ENCODE measurements at regions not wholly inside any gene's neighbourhood (a gene's known extent, or its start where the extent isn't known, plus 50 kb on each side); places are given as distances from the start of the nearest gene placed in this dataset.

DNA sequence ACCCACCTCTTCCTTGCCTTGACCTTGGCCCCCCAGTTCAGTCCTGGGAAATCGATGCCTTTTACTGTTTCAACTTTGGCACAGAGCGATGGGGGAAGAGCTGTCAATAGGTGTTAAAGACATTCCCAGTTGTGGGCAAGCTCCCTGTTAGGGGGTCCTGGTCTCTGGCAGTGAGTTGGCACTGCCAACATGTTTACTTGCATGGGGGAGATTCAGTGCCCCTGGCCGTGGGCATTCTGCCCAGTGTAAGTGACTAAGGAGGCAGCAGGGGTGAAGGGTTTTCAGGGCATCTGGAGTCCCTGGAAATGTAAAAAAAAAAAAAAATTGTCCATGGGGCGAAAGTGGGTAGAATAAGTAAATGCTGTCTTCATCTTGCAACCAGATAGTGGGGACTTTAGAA, 407.0 kb downstream of the PTPRU start:
- Histone ChIP-seq H3K27me3 (ENCODE audit: low read depth, low read length) (peaks cover 5% of the 10 kb centered on the region), H3K9me3 (ENCODE audit: control insufficient read depth in 1 of 2, low read length in 2 of 2) (no peaks in the 10 kb centered on the region), H3K27ac (ENCODE audit: low read length) (no peak overlapping the region), H3K4me3 (ENCODE audit: low read depth in 1 of 2, low read length in 2 of 2) (no peak overlapping the region), H3K36me3 (ENCODE audit: control insufficient read depth in 1 of 2, insufficient read depth in 2 of 2, low read length in 2 of 2) (no peaks in the 10 kb centered on the region), H3K4me1 (ENCODE audit: control insufficient read depth in 1 of 2, insufficient read depth in 2 of 2, low read length in 2 of 2) (no peaks in the 10 kb centered on the region)

DNA sequence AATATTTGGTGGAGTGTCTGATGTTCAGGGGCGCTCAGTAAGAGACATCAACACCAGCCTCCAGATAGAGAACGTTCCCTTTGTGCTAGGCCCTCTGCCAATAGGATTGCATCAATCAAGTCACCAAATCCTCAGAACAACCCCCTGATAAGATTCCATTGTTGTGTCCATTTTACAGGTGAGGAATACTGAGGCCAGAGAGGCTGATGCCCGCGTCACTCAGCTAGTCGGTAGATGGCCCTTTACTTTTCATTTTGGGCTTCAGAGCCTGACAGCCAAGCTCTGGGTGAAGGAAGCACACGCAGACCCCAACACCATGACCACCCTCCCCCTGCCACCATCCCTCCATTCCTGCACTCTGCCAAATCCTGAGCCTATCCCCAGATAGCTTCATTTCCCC, 406.2 kb downstream of the PTPRU start:
- H3K27ac ChIP-seq (ENCODE audit: low read length) = no peak overlapping the region
- no peaks in the 10 kb centered on the region for H3K36me3 ChIP-seq (ENCODE audit: control insufficient read depth in 1 of 2, insufficient read depth in 2 of 2, low read length in 2 of 2)
- H3K9me3 ChIP-seq (ENCODE audit: control insufficient read depth in 1 of 2, low read length in 2 of 2) = no peaks in the 10 kb centered on the region
- no peak overlapping the region for H3K4me3 ChIP-seq (ENCODE audit: low read depth in 1 of 2, low read length in 2 of 2)
- no peaks in the 10 kb centered on the region for H3K4me1 ChIP-seq (ENCODE audit: control insufficient read depth in 1 of 2, insufficient read depth in 2 of 2, low read length in 2 of 2)
- no peaks in the 10 kb centered on the region for H3K27me3 ChIP-seq (ENCODE audit: low read depth, low read length)

DNA sequence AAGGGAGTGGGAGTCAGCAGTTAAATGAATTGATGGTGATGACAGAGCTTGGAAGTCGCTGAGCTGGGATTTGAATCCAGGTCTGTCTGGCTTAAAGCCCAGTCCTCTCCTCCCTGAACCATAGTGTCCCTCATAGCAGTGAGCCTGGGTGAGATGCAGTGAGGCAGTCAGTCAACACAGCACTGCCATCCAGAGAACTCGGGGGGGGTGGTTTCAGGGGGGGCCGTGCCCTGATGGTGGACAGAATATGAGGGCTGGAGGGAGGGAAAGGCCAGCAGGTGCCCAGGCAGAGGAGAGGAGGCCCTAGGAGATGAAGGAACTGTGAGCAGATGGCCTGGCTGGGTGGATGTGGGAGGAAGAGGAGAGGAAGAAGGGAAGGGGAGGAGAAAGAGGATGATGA, 405.6 kb downstream of the PTPRU start:
- no peak overlapping the region for H3K27ac ChIP-seq (ENCODE audit: low read length)
- H3K9me3 ChIP-seq (ENCODE audit: control insufficient read depth in 1 of 2, low read length in 2 of 2) = no peaks in the 10 kb centered on the region
- no peaks in the 10 kb centered on the region for H3K36me3 ChIP-seq (ENCODE audit: control insufficient read depth in 1 of 2, insufficient read depth in 2 of 2, low read length in 2 of 2)
- no peaks in the 10 kb centered on the region for H3K4me1 ChIP-seq (ENCODE audit: control insufficient read depth in 1 of 2, insufficient read depth in 2 of 2, low read length in 2 of 2)
- no peaks in the 10 kb centered on the region for H3K27me3 ChIP-seq (ENCODE audit: low read depth, low read length)
- H3K4me3 ChIP-seq (ENCODE audit: low read depth in 1 of 2, low read length in 2 of 2) = no peak overlapping the region

DNA sequence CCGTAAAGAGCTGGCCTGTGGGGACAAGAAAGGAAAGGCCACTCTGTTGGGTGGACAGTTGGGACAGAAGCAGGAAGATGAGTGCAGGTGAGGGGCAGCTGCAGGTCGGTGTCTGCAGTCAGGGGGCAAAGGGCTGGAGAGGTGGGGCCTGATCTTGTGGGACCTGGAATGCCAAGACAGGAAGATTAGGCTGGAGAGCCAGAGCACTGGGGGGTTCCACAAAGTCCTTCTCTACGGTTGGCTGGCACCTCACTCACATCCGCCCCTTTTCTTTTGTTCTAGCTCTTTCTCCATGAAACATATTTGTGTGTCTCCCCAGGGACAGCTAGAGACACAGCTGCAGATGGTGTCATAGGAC, 404.1 kb downstream of the PTPRU start:
- Histone ChIP-seq H3K36me3 (ENCODE audit: control insufficient read depth in 1 of 2, insufficient read depth in 2 of 2, low read length in 2 of 2) (no peaks in the 10 kb centered on the region), H3K4me3 (ENCODE audit: low read depth in 1 of 2, low read length in 2 of 2) (no peak overlapping the region), H3K9me3 (ENCODE audit: control insufficient read depth in 1 of 2, low read length in 2 of 2) (no peaks in the 10 kb centered on the region), H3K27me3 (ENCODE audit: low read depth, low read length) (no peaks in the 10 kb centered on the region), H3K27ac (ENCODE audit: low read length) (no peak overlapping the region), H3K4me1 (ENCODE audit: control insufficient read depth in 1 of 2, insufficient read depth in 2 of 2, low read length in 2 of 2) (no peaks in the 10 kb centered on the region)

DNA sequence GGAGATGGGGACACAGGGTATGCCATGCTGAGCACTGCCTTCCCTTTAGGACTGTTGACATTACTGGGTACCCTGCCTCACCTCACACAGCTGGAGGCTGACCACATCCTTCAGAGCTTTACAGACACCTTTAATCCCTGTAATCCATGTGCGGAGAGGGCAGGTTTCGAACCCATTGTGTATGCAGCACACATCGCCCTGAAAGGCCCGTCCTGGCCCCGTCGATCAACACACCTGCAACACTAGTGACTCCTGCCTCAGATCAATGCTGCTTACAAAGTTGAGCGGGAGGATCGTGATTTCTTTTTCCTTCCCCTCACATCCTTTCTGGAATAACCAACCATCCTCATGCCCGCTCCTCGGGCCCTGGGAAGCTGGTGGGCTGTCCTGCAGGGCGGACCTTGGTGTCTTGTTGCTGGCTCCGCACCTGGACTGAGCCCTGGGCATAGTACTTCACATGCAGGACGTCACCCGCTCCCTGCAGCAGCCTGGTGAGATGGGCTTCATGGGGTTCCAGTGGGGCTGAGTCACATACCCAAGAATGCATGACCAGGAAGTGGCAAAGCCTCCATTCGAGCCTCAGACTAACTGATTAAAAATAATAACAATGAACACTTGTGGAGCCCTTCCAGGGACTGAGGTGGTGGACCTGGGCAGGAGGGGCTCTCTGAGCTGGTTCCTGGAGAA, 403.6 kb downstream of the PTPRU start:
- Histone ChIP-seq H3K4me3 (ENCODE audit: low read depth in 1 of 2, low read length in 2 of 2) (no peak overlapping the region), H3K4me1 (ENCODE audit: control insufficient read depth in 1 of 2, insufficient read depth in 2 of 2, low read length in 2 of 2) (no peaks in the 10 kb centered on the region), H3K36me3 (ENCODE audit: control insufficient read depth in 1 of 2, insufficient read depth in 2 of 2, low read length in 2 of 2) (no peaks in the 10 kb centered on the region), H3K27me3 (ENCODE audit: low read depth, low read length) (no peaks in the 10 kb centered on the region), H3K9me3 (ENCODE audit: control insufficient read depth in 1 of 2, low read length in 2 of 2) (no peaks in the 10 kb centered on the region), H3K27ac (ENCODE audit: low read length) (no peak overlapping the region)

DNA sequence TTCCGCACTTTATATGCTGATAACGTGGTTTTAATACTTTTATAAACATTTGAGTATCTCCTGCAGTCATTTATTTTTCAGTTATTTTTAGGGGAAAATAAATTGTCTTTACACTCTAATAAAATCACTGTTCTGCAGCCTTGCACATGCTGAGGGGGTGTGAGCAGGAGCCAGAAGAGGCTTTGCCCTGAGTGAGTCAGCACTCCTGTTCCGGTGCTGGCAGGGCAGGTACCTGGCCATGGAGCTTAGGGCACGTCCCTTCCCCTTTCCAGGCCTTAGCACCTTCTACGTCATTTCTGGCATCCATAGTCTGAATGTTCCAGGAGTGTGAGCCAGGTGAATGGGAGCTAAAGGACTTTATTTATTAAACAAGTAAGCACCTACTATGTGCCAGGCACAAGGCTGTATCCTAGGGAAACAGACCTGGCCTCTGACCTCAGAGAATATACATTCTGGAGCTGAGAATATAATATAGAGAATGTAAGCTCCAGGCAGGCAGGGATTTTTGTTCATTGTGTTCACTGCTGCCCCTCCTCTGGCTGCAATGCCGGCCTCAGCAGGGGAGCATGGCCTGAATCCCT, 402.9 kb downstream of the PTPRU start:
- Histone ChIP-seq H3K27ac (ENCODE audit: low read length) (no peak overlapping the region), H3K4me3 (ENCODE audit: low read depth in 1 of 2, low read length in 2 of 2) (no peak overlapping the region), H3K27me3 (ENCODE audit: low read depth, low read length) (no peaks in the 10 kb centered on the region), H3K9me3 (ENCODE audit: control insufficient read depth in 1 of 2, low read length in 2 of 2) (no peaks in the 10 kb centered on the region), H3K4me1 (ENCODE audit: control insufficient read depth in 1 of 2, insufficient read depth in 2 of 2, low read length in 2 of 2) (no peaks in the 10 kb centered on the region), H3K36me3 (ENCODE audit: control insufficient read depth in 1 of 2, insufficient read depth in 2 of 2, low read length in 2 of 2) (no peaks in the 10 kb centered on the region)

DNA sequence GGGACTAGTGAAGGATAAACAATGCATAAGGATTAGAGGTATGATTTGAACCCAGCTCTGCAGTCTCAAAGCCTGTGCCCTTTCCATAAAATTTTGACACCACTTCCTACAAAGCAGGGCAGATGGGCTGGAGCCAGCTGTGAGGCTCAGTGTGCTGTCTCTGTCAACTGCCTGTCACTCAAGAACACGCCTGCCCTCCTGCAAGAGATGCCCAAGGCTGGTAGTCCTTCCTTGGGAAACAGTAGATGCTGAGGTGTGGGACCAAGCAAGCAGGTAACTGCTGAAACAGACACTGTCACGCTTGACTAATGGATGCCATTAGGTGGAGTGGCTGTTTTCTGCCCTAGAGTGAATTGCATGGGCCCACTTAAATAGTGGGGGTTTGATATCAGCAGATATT, 402.0 kb downstream of the PTPRU start:
- H3K4me1 ChIP-seq (ENCODE audit: control insufficient read depth in 1 of 2, insufficient read depth in 2 of 2, low read length in 2 of 2) = peaks cover 0 to 4% of the 10 kb centered on the region in 2 donors
- H3K4me3 ChIP-seq (ENCODE audit: low read depth in 1 of 2, low read length in 2 of 2) = no peak overlapping the region
- no peaks in the 10 kb centered on the region for H3K27me3 ChIP-seq (ENCODE audit: low read depth, low read length)
- H3K9me3 ChIP-seq (ENCODE audit: control insufficient read depth in 1 of 2, low read length in 2 of 2) = no peaks in the 10 kb centered on the region
- no peak overlapping the region for H3K27ac ChIP-seq (ENCODE audit: low read length)
- H3K36me3 ChIP-seq (ENCODE audit: control insufficient read depth in 1 of 2, insufficient read depth in 2 of 2, low read length in 2 of 2) = no peaks in the 10 kb centered on the region

DNA sequence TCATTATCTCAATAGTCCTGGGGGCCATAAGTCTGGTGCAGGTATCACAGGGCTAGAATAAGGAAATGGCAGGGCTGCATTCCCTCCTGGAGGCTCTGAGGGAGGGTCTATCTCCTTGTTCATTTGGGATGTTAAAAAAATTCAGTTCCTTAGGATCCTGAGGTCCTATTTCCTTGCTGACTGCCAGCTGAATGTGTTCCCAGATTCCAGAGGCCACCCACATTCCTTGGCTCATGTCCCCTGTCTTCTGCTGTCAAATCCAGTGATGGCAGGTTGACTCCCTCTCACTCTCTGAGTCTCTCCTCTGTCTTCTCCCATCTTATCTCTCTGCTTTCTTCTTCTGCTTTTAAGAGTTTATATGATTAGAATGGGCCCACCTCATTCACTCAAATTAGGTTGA, 400.6 kb downstream of the PTPRU start:
- Histone ChIP-seq H3K9me3 (ENCODE audit: control insufficient read depth in 1 of 2, low read length in 2 of 2) (no peaks in the 10 kb centered on the region), H3K4me1 (ENCODE audit: control insufficient read depth in 1 of 2, insufficient read depth in 2 of 2, low read length in 2 of 2) (peaks cover 0 to 4% of the 10 kb centered on the region in 2 donors), H3K4me3 (ENCODE audit: low read depth in 1 of 2, low read length in 2 of 2) (no peak overlapping the region), H3K36me3 (ENCODE audit: control insufficient read depth in 1 of 2, insufficient read depth in 2 of 2, low read length in 2 of 2) (no peaks in the 10 kb centered on the region), H3K27ac (ENCODE audit: low read length) (no peak overlapping the region), H3K27me3 (ENCODE audit: low read depth, low read length) (no peaks in the 10 kb centered on the region)

DNA sequence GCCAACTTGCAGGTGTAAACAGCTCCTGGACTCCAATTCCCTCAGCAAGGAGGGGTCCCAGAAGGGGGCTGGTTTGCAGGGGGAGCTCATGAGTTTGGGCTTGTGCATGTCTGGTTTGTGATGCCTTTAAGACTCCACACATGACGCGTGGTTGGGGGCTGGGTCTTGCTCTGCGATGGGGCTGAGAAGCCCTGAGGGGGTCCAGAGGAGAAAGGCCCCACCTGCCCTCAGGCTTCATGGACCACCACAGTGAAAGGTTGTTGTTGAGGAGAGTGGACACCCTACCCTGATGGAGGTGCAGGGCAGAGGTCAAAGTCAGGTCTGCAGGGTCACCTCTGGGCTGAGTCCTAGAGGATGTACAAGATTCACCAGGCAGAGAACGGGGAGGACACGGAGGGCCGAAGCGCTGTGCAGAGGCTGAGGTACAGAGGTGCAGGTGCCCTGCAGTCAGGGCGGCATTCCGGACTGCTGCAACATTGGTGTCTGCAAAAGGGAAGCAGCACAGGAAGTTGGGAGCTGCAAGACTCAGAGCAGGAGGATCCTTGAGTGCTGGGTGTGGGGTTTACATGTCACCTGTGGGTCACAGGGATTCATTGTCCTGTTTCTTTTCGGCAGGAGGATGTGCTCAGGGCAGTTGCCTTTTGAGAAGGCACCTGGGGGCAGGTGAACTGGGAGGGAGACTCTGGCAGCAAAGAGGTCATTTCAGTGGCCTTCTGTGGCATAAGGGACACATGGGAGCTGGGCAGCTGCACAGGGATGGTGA, 399.4 kb downstream of the PTPRU start:
- Histone ChIP-seq H3K36me3 (ENCODE audit: control insufficient read depth in 1 of 2, insufficient read depth in 2 of 2, low read length in 2 of 2) (no peaks in the 10 kb centered on the region), H3K4me1 (ENCODE audit: control insufficient read depth in 1 of 2, insufficient read depth in 2 of 2, low read length in 2 of 2) (peaks cover 0 to 4% of the 10 kb centered on the region in 2 donors), H3K27me3 (ENCODE audit: low read depth, low read length) (no peaks in the 10 kb centered on the region), H3K4me3 (ENCODE audit: low read depth in 1 of 2, low read length in 2 of 2) (no peak overlapping the region), H3K27ac (ENCODE audit: low read length) (no peak overlapping the region), H3K9me3 (ENCODE audit: control insufficient read depth in 1 of 2, low read length in 2 of 2) (no peaks in the 10 kb centered on the region)

DNA sequence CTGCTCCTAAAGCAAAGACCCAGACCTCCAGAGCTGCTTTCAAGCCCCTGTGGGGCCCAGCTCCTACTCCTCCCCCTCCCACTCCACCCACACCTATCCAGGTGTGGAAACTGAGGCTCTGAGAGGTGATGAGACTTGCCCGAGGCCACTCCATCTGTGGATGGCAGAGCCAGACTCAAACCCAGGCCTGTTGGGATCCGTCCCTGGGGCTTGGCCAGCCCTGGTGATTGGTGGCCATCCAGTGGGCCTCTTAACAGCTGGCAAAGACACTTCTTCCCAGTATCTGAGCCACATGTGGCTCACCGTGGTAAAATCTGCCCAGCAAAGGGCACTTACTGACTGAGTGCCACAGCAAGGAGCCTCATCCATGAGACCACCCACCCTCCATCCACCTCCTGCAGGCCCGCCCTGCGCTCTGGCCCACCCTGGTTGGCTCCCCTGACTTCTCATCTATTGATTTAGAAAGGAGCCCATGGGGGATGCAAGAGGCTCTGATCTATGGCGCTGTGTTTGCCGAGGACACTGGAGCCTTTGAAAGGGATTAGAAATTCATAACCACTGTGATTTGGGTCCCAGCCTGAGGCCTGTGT, 398.5 kb downstream of the PTPRU start:
- Histone ChIP-seq H3K36me3 (ENCODE audit: control insufficient read depth in 1 of 2, insufficient read depth in 2 of 2, low read length in 2 of 2) (no peaks in the 10 kb centered on the region), H3K4me1 (ENCODE audit: control insufficient read depth in 1 of 2, insufficient read depth in 2 of 2, low read length in 2 of 2) (peaks cover 0 to 4% of the 10 kb centered on the region in 2 donors), H3K27me3 (ENCODE audit: low read depth, low read length) (no peaks in the 10 kb centered on the region), H3K9me3 (ENCODE audit: control insufficient read depth in 1 of 2, low read length in 2 of 2) (no peaks in the 10 kb centered on the region), H3K27ac (ENCODE audit: low read length) (no peak overlapping the region), H3K4me3 (ENCODE audit: low read depth in 1 of 2, low read length in 2 of 2) (no peak overlapping the region)

DNA sequence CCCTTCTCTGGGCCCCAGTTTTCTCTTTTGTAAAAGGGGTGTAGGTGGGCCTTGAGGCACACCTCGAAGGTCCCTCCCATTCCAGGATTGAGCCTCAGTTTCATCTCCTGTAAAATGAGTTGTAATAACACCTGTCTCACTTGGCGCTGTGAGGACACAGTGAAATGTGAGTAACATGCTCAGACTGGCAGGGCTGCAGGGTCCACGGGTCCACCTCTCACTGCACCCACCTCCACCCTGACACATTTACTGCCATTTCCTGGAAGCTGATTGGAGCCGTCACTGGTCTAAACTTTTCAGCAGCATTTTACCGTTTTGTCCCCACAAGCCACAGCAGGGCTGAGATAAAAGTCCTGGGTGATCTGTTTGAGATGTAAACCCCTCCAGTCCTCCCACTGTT, 398.0 kb downstream of the PTPRU start:
- Histone ChIP-seq H3K4me1 (ENCODE audit: control insufficient read depth in 1 of 2, insufficient read depth in 2 of 2, low read length in 2 of 2) (peaks cover 0 to 4% of the 10 kb centered on the region in 2 donors), H3K4me3 (ENCODE audit: low read depth in 1 of 2, low read length in 2 of 2) (no peak overlapping the region), H3K36me3 (ENCODE audit: control insufficient read depth in 1 of 2, insufficient read depth in 2 of 2, low read length in 2 of 2) (no peaks in the 10 kb centered on the region), H3K27me3 (ENCODE audit: low read depth, low read length) (no peaks in the 10 kb centered on the region), H3K27ac (ENCODE audit: low read length) (no peak overlapping the region), H3K9me3 (ENCODE audit: control insufficient read depth in 1 of 2, low read length in 2 of 2) (no peaks in the 10 kb centered on the region)
